Nephron progenitor cell (in vitro differentiated cells): ENCODE measurements at regions not wholly inside any gene's neighbourhood (a gene's known extent, or its start where the extent isn't known, plus 50 kb on each side); places are given as distances from the start of the nearest gene placed in this dataset.

Experiments used
- DNase-seq: peaks from one replicate; pipeline ENCODE4 v3.0.0; 2021
- H3K27ac Mint-ChIP-seq: 2 replicates; pipeline ENCODE4 v1.8.0; 2021; ENCODE audit warnings: mild to moderate bottlenecking, moderate library complexity, mixed read lengths
- H3K27me3 Mint-ChIP-seq: 2 replicates; pipeline ENCODE4 v1.8.0; 2021; ENCODE audit warnings: mild to moderate bottlenecking, low read depth, mixed read lengths; ENCODE audit not compliant: poor library complexity
- H3K36me3 Mint-ChIP-seq: 2 replicates; pipeline ENCODE4 v1.8.0; 2021; ENCODE audit warnings: low read depth, mixed read lengths
- H3K4me1 Mint-ChIP-seq: 2 replicates; pipeline ENCODE4 v1.8.0; 2021; ENCODE audit warnings: mixed read lengths
- H3K4me3 Mint-ChIP-seq: 2 replicates; pipeline ENCODE4 v1.8.0; 2021; ENCODE audit warnings: mild to moderate bottlenecking, moderate library complexity, mixed read lengths
- H3K9me3 Mint-ChIP-seq: 2 replicates; pipeline ENCODE4 v1.8.0; 2021; ENCODE audit warnings: mild to moderate bottlenecking, moderate library complexity, mixed read lengths
- CTCF ChIP-seq: fragments of 200-600 bp; sonication (generic); IDR thresholded peaks from 2 replicates; pipeline ENCODE4 v1.5.0; 2021; ENCODE audit warnings: antibody characterized with exemption

DNA sequence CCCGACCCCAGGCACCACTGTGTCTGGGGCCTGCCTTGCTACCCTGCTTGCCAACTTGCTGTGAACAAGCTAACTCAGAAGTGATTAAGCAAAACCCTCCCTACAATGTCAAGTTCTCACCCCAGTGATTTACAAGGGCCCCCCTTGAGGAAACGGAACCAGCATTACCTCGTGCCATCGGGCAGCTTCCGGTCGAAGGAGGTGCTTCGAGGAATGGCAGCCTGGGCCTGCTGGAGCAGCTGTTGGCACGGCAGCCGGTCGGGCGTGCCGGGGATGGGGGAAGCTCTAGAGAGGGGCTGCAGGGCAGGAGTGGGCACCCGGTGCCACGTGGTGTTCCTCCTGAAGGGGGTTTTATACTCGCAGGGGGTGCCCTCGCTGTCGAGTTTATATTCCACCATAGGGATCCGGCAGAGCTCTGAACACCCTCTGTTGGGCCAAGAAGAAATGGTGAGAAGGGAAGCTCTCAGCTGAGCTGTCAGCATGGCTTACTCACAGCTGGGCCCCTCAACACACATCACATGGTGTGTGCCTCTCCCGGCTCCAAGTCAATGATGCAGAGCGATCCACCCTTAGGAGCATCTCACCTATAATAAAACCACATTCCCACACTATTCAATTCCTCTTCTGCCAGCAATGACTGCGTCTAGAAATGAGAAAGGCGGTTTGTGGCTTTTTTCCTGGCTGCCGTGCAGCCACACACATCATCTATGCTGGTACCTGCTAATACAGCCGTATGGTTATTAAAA lies 184.4 kb downstream of the SIPA1L2 start:
- Mint-ChIP-seq H3K9me3 (no peaks in the 10 kb centered on the region), H3K4me3 (no peak overlapping the region), H3K27ac (no peak overlapping the region), H3K36me3 (peaks cover 4% of the 10 kb centered on the region), H3K27me3 (peaks cover 2% of the 10 kb centered on the region), H3K4me1 (peaks cover 14% of the 10 kb centered on the region)
- TF ChIP-seq CTCF, result no peak
- peak; percentile 17 for DNase-seq

- Mint-ChIP-seq H3K4me1 (peaks cover 14% of the 10 kb centered on the region), H3K4me3 (no peak overlapping the region), H3K9me3 (no peaks in the 10 kb centered on the region), H3K36me3 (peaks cover 5% of the 10 kb centered on the region), H3K27me3 (peaks cover 2% of the 10 kb centered on the region), H3K27ac (no peak overlapping the region)
- DNase-seq, result no peak
- no peak for TF ChIP-seq CTCF
Observed at GRCh38 chr1:232443372-232443771, 186.6 kb downstream of the SIPA1L2 start.

GRCh38 chr1:232441036-232441411 lies 188.9 kb downstream of the SIPA1L2 start:
- H3K27me3 Mint-ChIP-seq, result peaks cover 2% of the 10 kb centered on the region

GRCh38 chr1:232440325-232441035 lies 189.5 kb downstream of the SIPA1L2 start:
- Mint-ChIP-seq H3K27ac (no peak overlapping the region), H3K4me3 (no peak overlapping the region), H3K27me3 (peaks cover 2% of the 10 kb centered on the region), H3K4me1 (peaks cover 10% of the 10 kb centered on the region), H3K9me3 (no peaks in the 10 kb centered on the region), H3K36me3 (peaks cover 17% of the 10 kb centered on the region)
- no peak for DNase-seq
- TF ChIP-seq CTCF, result no peak

More at GRCh38 chr1:232441036-232441411, 188.9 kb downstream of the SIPA1L2 start:
- H3K36me3 Mint-ChIP-seq, result peaks cover 15% of the 10 kb centered on the region
- no peak for DNase-seq
- no peak overlapping the region for H3K4me3 Mint-ChIP-seq
- H3K9me3 Mint-ChIP-seq, result no peaks in the 10 kb centered on the region
- no peak for TF ChIP-seq CTCF
- H3K4me1 Mint-ChIP-seq, result peaks cover 14% of the 10 kb centered on the region
- H3K27ac Mint-ChIP-seq, result no peak overlapping the region

- peaks cover 17% of the 10 kb centered on the region for H3K36me3 Mint-ChIP-seq
- peaks cover 5% of the 10 kb centered on the region for H3K4me1 Mint-ChIP-seq
- DNase-seq, result no peak
- H3K9me3 Mint-ChIP-seq, result no peaks in the 10 kb centered on the region
- H3K4me3 Mint-ChIP-seq, result no peak overlapping the region
- H3K27me3 Mint-ChIP-seq, result peaks cover 2% of the 10 kb centered on the region
- no peak for TF ChIP-seq CTCF
- H3K27ac Mint-ChIP-seq, result no peak overlapping the region
Observed at GRCh38 chr1:232439011-232439410, 190.9 kb downstream of the SIPA1L2 start.

DNA sequence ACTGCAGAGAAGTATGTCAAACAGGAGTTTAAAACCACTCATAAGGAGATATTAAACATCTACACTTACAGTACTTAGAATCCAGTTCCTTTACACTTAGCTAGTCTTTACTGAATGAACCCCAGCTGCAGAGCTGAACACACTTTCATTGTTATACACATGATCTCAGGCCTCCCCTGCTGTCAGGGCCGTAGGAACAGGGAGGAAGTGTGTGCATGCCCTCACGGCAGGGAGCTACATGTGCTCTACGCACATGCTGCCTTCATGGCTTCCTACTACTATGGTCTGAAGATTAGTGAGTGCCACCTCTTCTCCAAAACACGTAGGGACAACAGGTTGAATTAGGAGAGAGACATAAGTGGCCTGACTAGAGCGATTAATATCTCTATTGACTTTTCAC lies 191.5 kb downstream of the SIPA1L2 start:
- Mint-ChIP-seq H3K4me1 (peaks cover 5% of the 10 kb centered on the region), H3K27ac (no peak overlapping the region), H3K9me3 (no peaks in the 10 kb centered on the region), H3K27me3 (peaks cover 2% of the 10 kb centered on the region), H3K36me3 (peaks cover 17% of the 10 kb centered on the region), H3K4me3 (no peak overlapping the region)
- no peak for DNase-seq
- TF ChIP-seq CTCF, result no peak
